Nephron progenitor cell (in vitro differentiated cells): ENCODE measurements at regions not wholly inside any gene's neighbourhood (a gene's known extent, or its start where the extent isn't known, plus 50 kb on each side); places are given as distances from the start of the nearest gene placed in this dataset.

Experiments
- DNase-seq: peaks from one replicate; pipeline ENCODE4 v3.0.0; 2021
- H3K27ac Mint-ChIP-seq: 2 replicates; pipeline ENCODE4 v1.8.0; 2021; ENCODE audit warnings: mild to moderate bottlenecking, moderate library complexity, mixed read lengths
- H3K27me3 Mint-ChIP-seq: 2 replicates; pipeline ENCODE4 v1.8.0; 2021; ENCODE audit warnings: mild to moderate bottlenecking, low read depth, mixed read lengths; ENCODE audit not compliant: poor library complexity
- H3K36me3 Mint-ChIP-seq: 2 replicates; pipeline ENCODE4 v1.8.0; 2021; ENCODE audit warnings: low read depth, mixed read lengths
- H3K4me1 Mint-ChIP-seq: 2 replicates; pipeline ENCODE4 v1.8.0; 2021; ENCODE audit warnings: mixed read lengths
- H3K4me3 Mint-ChIP-seq: 2 replicates; pipeline ENCODE4 v1.8.0; 2021; ENCODE audit warnings: mild to moderate bottlenecking, moderate library complexity, mixed read lengths
- H3K9me3 Mint-ChIP-seq: 2 replicates; pipeline ENCODE4 v1.8.0; 2021; ENCODE audit warnings: mild to moderate bottlenecking, moderate library complexity, mixed read lengths
- CTCF ChIP-seq: fragments of 200-600 bp; sonication (generic); IDR thresholded peaks from 2 replicates; pipeline ENCODE4 v1.5.0; 2021; ENCODE audit warnings: antibody characterized with exemption

- Mint-ChIP-seq H3K4me3 (no peak overlapping the region), H3K9me3 (no peaks in the 10 kb centered on the region), H3K36me3 (peaks cover 34% of the 10 kb centered on the region), H3K27ac (no peak overlapping the region), H3K4me1 (peaks cover 22% of the 10 kb centered on the region), H3K27me3 (peaks cover 5% of the 10 kb centered on the region)
- TF ChIP-seq CTCF = no peak
- no peak for DNase-seq
Observed at GRCh38 chr2:74048147-74048546, 63.4 kb downstream of the TET3 start.

- peaks cover 7% of the 10 kb centered on the region for H3K27me3 Mint-ChIP-seq
- H3K9me3 Mint-ChIP-seq = no peaks in the 10 kb centered on the region
- peak overlapping the region; percentile 10 for H3K27ac Mint-ChIP-seq
- H3K36me3 Mint-ChIP-seq = peaks cover 40% of the 10 kb centered on the region
- no peak overlapping the region for H3K4me3 Mint-ChIP-seq
- peaks cover 27% of the 10 kb centered on the region for H3K4me1 Mint-ChIP-seq
- no peak for DNase-seq
- TF ChIP-seq CTCF = no peak
Observed at GRCh38 chr2:74048843-74049519, 64.3 kb downstream of the TET3 start.

- no peak for DNase-seq
- Mint-ChIP-seq H3K9me3 (no peaks in the 10 kb centered on the region), H3K36me3 (peaks cover 48% of the 10 kb centered on the region), H3K4me1 (peaks cover 30% of the 10 kb centered on the region), H3K27me3 (peaks cover 7% of the 10 kb centered on the region), H3K27ac (no peak overlapping the region), H3K4me3 (no peak overlapping the region)
- TF ChIP-seq CTCF = no peak
Observed at GRCh38 chr2:74050151-74050550, 65.4 kb downstream of the TET3 start.

GRCh38 chr2:74051504-74051903 lies 66.8 kb downstream of the TET3 start:
- no peak for DNase-seq
- Mint-ChIP-seq H3K4me1 (peaks cover 30% of the 10 kb centered on the region), H3K36me3 (peaks cover 52% of the 10 kb centered on the region), H3K27me3 (peaks cover 7% of the 10 kb centered on the region), H3K27ac (no peak overlapping the region), H3K4me3 (no peak overlapping the region), H3K9me3 (no peaks in the 10 kb centered on the region)
- TF ChIP-seq CTCF = no peak

- DNase-seq = no peak
- H3K27me3 Mint-ChIP-seq = peaks cover 7% of the 10 kb centered on the region
- no peak for TF ChIP-seq CTCF
- no peak overlapping the region for H3K27ac Mint-ChIP-seq
- peaks cover 30% of the 10 kb centered on the region for H3K4me1 Mint-ChIP-seq
- peaks cover 54% of the 10 kb centered on the region for H3K36me3 Mint-ChIP-seq
- no peak overlapping the region for H3K4me3 Mint-ChIP-seq
- no peaks in the 10 kb centered on the region for H3K9me3 Mint-ChIP-seq
Observed at GRCh38 chr2:74052732-74053710, 68.3 kb downstream of the TET3 start.
